H9 (cell line): ENCODE measurements at regions not wholly inside any gene's neighbourhood (a gene's known extent, or its start where the extent isn't known, plus 50 kb on each side); places are given as distances from the start of the nearest gene placed in this dataset.

ENCODE experiments used
- DNase-seq: peaks from one replicate; pipeline ENCODE4 v3.0.0-alpha.2; 2017
- H2AFZ ChIP-seq: one replicate; pipeline ENCODE4 v1.6.1; 2013; ENCODE audit warnings: mild to moderate bottlenecking, low read length, control low read depth, moderate library complexity
- H2AK5ac ChIP-seq: 2 replicates; pipeline ENCODE4 v1.6.1; 2013; ENCODE audit warnings: low read length, control low read depth, mixed read lengths; ENCODE audit not compliant: insufficient read length
- H2BK120ac ChIP-seq: one replicate; pipeline ENCODE4 v1.6.1; 2013; ENCODE audit warnings: low read depth, mild to moderate bottlenecking, low read length, control low read depth, inconsistent platforms; ENCODE audit not compliant: poor library complexity, severe bottlenecking
- H2BK12ac ChIP-seq: 2 replicates; pipeline ENCODE4 v1.6.1; 2013; ENCODE audit warnings: low read length, control low read depth, mixed read lengths, low read depth; ENCODE audit not compliant: insufficient read length
- H2BK15ac ChIP-seq: 2 replicates; pipeline ENCODE4 v1.6.1; 2013; ENCODE audit warnings: low read depth, low read length, control low read depth
- H2BK20ac ChIP-seq: one replicate; pipeline ENCODE4 v1.6.1; 2013; ENCODE audit warnings: low read depth, mild to moderate bottlenecking, low read length, control low read depth, inconsistent platforms; ENCODE audit not compliant: poor library complexity, severe bottlenecking
- H2BK5ac ChIP-seq: 2 replicates; pipeline ENCODE4 v1.6.1; 2013; ENCODE audit warnings: low read length, control low read depth, mixed read lengths; ENCODE audit not compliant: insufficient read length
- H3K14ac ChIP-seq: 2 replicates; pipeline ENCODE4 v1.6.1; 2013; ENCODE audit warnings: low read length, control low read depth; ENCODE audit not compliant: insufficient read depth
- H3K18ac ChIP-seq: 2 replicates; pipeline ENCODE4 v1.6.1; 2013; ENCODE audit warnings: low read depth, mild to moderate bottlenecking, mixed read lengths, low read length, control low read depth; ENCODE audit not compliant: insufficient read length
- H3K23ac ChIP-seq: 2 replicates; pipeline ENCODE4 v1.6.1; 2013; ENCODE audit warnings: low read length, control low read depth, mixed read lengths, low read depth; ENCODE audit not compliant: insufficient read length
- H3K23me2 ChIP-seq: 2 replicates; pipeline ENCODE4 v1.6.1; 2013; ENCODE audit warnings: low read depth, mild to moderate bottlenecking, mixed read lengths, low read length, control low read depth; ENCODE audit not compliant: insufficient read length, poor library complexity, severe bottlenecking
- H3K27ac ChIP-seq: 2 replicates; pipeline ENCODE4 v1.5.1; 2013; ENCODE audit warnings: low read length, control low read depth, mixed read lengths, low read depth; ENCODE audit not compliant: insufficient read length
- H3K27me3 ChIP-seq: 2 replicates; pipeline ENCODE4 v1.6.1; 2013; ENCODE audit warnings: low read length, control low read depth, inconsistent platforms; ENCODE audit not compliant: insufficient read depth
- H3K4ac ChIP-seq: 2 replicates; pipeline ENCODE4 v1.6.1; 2013; ENCODE audit warnings: low read depth, mild to moderate bottlenecking, control low read depth, inconsistent platforms, low read length, moderate library complexity
- H3K4me1 ChIP-seq: 2 replicates; pipeline ENCODE4 v1.6.1; 2013; ENCODE audit warnings: low read length, control low read depth, inconsistent platforms; ENCODE audit not compliant: insufficient read depth
- H3K4me2 ChIP-seq: 2 replicates; pipeline ENCODE4 v1.6.1; 2013; ENCODE audit warnings: low read length, control low read depth, mixed read lengths; ENCODE audit not compliant: insufficient read length, insufficient read depth
- H3K56ac ChIP-seq: 2 replicates; pipeline ENCODE4 v1.6.1; 2013; ENCODE audit warnings: low read depth, mild to moderate bottlenecking, mixed read lengths, low read length, control low read depth; ENCODE audit not compliant: insufficient read length
- H3K79me1 ChIP-seq: 2 replicates; pipeline ENCODE4 v1.6.1; 2013; ENCODE audit warnings: low read depth, mild to moderate bottlenecking, moderate library complexity, low read length, control low read depth, inconsistent platforms; ENCODE audit not compliant: insufficient read depth, poor library complexity, severe bottlenecking
- H3K79me2 ChIP-seq: 2 replicates; pipeline ENCODE4 v1.6.1; 2013; ENCODE audit warnings: low read length, control low read depth, inconsistent platforms; ENCODE audit not compliant: insufficient read depth
- H3K9ac ChIP-seq: 2 replicates; pipeline ENCODE4 v1.6.1; 2013; ENCODE audit warnings: low read length, control low read depth, mixed read lengths; ENCODE audit not compliant: insufficient read length; ENCODE audit errors: extremely low read depth
- H3K9me3 ChIP-seq: one replicate; pipeline ENCODE4 v1.6.1; 2013; ENCODE audit warnings: low read depth, low read length, inconsistent platforms; ENCODE audit not compliant: control insufficient read depth
- H3T11ph ChIP-seq: one replicate; pipeline ENCODE4 v1.6.1; 2013; ENCODE audit warnings: mild to moderate bottlenecking, low read length, control low read depth, inconsistent platforms
- H4K20me1 ChIP-seq: one replicate; pipeline ENCODE4 v1.6.1; 2013; ENCODE audit not compliant: control insufficient read depth, insufficient read length, insufficient read depth
- H4K5ac ChIP-seq: 2 replicates; pipeline ENCODE4 v1.6.1; 2013; ENCODE audit warnings: low read depth, mild to moderate bottlenecking, mixed read lengths, low read length, control low read depth; ENCODE audit not compliant: insufficient read length
- H4K8ac ChIP-seq: replicated peaks from 2 replicates; pipeline ENCODE4 v1.6.1; 2013; ENCODE audit warnings: low read length, control low read depth, mixed read lengths, low read depth; ENCODE audit not compliant: insufficient read length
- H4K91ac ChIP-seq: 2 replicates; pipeline ENCODE4 v1.6.1; 2013; ENCODE audit warnings: low read depth, mild to moderate bottlenecking, moderate library complexity, mixed read lengths, low read length, control low read depth; ENCODE audit not compliant: insufficient read length
- H3K27ac Mint-ChIP-seq, 3 experiments: 2 replicates in 2 of 3; 3 replicates in 1 of 3; pipeline ENCODE4 v1.8.0; 2020 to 2021; ENCODE audit warnings: mixed read lengths in 3 of 3, mild to moderate bottlenecking in 1 of 3, moderate library complexity in 1 of 3
- H3K27me3 Mint-ChIP-seq: 2 replicates; pipeline ENCODE4 v1.8.0; 2021; ENCODE audit warnings: low read depth, mild to moderate bottlenecking, moderate library complexity, mixed read lengths
- H3K36me3 Mint-ChIP-seq, 3 experiments: 2 replicates in 2 of 3; 3 replicates in 1 of 3; pipeline ENCODE4 v1.8.0; 2020 to 2021; ENCODE audit warnings: low read depth in 3 of 3, mixed read lengths in 3 of 3; ENCODE audit not compliant: insufficient read depth in 1 of 3
- H3K4me1 Mint-ChIP-seq, 2 experiments: 2 replicates each; pipeline ENCODE4 v1.8.0; 2020; ENCODE audit warnings: mixed read lengths in 2 of 2
- H3K4me3 Mint-ChIP-seq, 2 experiments: 2 replicates in 1 of 2; 3 replicates in 1 of 2; pipeline ENCODE4 v1.8.0; 2020 to 2021; ENCODE audit warnings: mild to moderate bottlenecking in 2 of 2, mixed read lengths in 2 of 2, moderate library complexity in 1 of 2
- H3K9me3 Mint-ChIP-seq, 2 experiments: 2 replicates in 1 of 2; 3 replicates in 1 of 2; pipeline ENCODE4 v1.8.0; 2020; ENCODE audit warnings: mild to moderate bottlenecking in 2 of 2, mixed read lengths in 2 of 2, moderate library complexity in 1 of 2
- CTCF ChIP-seq: fragments of 200-600 bp; sonication (generic); conservative IDR thresholded peaks from 3 replicates; pipeline ENCODE4 v1.8.0; 2021; ENCODE audit warnings: antibody characterized with exemption, mild to moderate bottlenecking
- WGBS: extraction: QIAGEN DNeasy Blood & Tissue Kit; methylation state at CpG from one replicate; pipeline ENCODE4 v1.1.7; 2013; ENCODE audit warnings: missing lambda C conversion rate, low lambda C conversion rate, mixed read lengths; ENCODE audit not compliant: insufficient read length; ENCODE audit errors: extremely low coverage; 5-methylcytosine and 5-hydroxymethylcytosine counted together

- no peaks in the 10 kb centered on the region for H3K79me2 ChIP-seq
- no peak for TF ChIP-seq CTCF
- H3K23me2 ChIP-seq = no peaks in the 10 kb centered on the region
- H3K27ac Mint-ChIP-seq = no peak overlapping the region
- H3K27me3 Mint-ChIP-seq = no peaks in the 10 kb centered on the region
- H3K79me1 ChIP-seq = no peaks in the 10 kb centered on the region
- H4K5ac ChIP-seq = no peak overlapping the region
- H3K27ac ChIP-seq = no peak overlapping the region
- no peak overlapping the region for H3K4me2 ChIP-seq
- no peak overlapping the region for H4K8ac ChIP-seq
- H4K20me1 ChIP-seq = no peaks in the 10 kb centered on the region
- no peaks in the 10 kb centered on the region for H3K27me3 ChIP-seq
- H2AFZ ChIP-seq = no peak overlapping the region
- no peaks in the 10 kb centered on the region for H3K9me3 ChIP-seq
- no peak overlapping the region for H2BK15ac ChIP-seq
- no peak overlapping the region for H3K23ac ChIP-seq
- no CpG with 5 or more reads among the region's 3 CpGs for WGBS
- no peak overlapping the region for H4K91ac ChIP-seq
- no peak overlapping the region for H2BK20ac ChIP-seq
- H3K4me1 Mint-ChIP-seq = peaks cover 4 to 17% of the 10 kb centered on the region in 2 experiments; a peak in 3 of 4 replicates
- H3K9ac ChIP-seq = no peak overlapping the region
- H3K9me3 Mint-ChIP-seq = no peaks in the 10 kb centered on the region
- no peak overlapping the region for H2BK12ac ChIP-seq
- no peak overlapping the region for H3K56ac ChIP-seq
- no peak overlapping the region for H2AK5ac ChIP-seq
- H3T11ph ChIP-seq = no peak overlapping the region
- H3K4me3 Mint-ChIP-seq = no peak overlapping the region
- H3K4me1 ChIP-seq = no peaks in the 10 kb centered on the region
- no peak overlapping the region for H3K18ac ChIP-seq
- H3K14ac ChIP-seq = no peak overlapping the region
- no peak overlapping the region for H2BK5ac ChIP-seq
- DNase-seq = no peak
- no peak overlapping the region for H2BK120ac ChIP-seq
- no peak overlapping the region for H3K4ac ChIP-seq
- H3K36me3 Mint-ChIP-seq = no peaks in the 10 kb centered on the region
Measured at GRCh38 chr5:96076451-96076850, 114.8 kb upstream of the ELL2 start.
